ENCODE measurements at regions not wholly inside any gene's neighbourhood (a gene's known extent, or its start where the extent isn't known, plus 50 kb on each side); places are given as distances from the start of the nearest gene placed in this dataset.

DNA sequence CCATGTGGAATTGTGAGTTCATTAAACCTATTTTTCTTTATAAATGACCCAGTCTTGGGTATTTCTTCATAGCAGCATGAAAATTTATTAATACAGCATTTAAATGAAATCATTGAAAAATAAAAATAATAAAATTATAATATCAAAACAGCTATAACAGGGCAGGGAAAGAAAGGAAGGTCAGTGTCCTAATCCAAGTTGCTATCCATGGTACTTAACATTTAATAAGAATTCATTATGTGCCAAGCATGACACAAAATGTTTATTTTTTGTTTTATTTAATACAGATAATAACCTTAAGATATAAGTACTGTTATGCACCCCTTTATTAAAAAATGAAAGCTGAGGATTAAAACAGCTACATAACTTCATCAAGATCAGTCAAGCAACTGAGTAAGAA, 838.4 kb downstream of the RAB28 start:
- TF ChIP-seq CTCF (IDR thresholded peaks at IDR 0.05) (no peak), POLR2A (IDR thresholded peaks at IDR 0.05) (no peak)
